ENCODE measurements at regions not wholly inside any gene's neighbourhood (a gene's known extent, or its start where the extent isn't known, plus 50 kb on each side); places are given as distances from the start of the nearest gene placed in this dataset.
"Not testable (repeated sequence)": the region's sequence is repeated elsewhere in the genome, so short reads cannot be mapped to it uniquely, and the experiment has no call there.

- DNase-seq: no peak
Observed at GRCh38 chr4:19492606-19493005, 759.1 kb upstream of the SLIT2 start.

- no peak for DNase-seq
Observed at GRCh38 chr4:19486400-19486799, 765.3 kb upstream of the SLIT2 start.

DNA sequence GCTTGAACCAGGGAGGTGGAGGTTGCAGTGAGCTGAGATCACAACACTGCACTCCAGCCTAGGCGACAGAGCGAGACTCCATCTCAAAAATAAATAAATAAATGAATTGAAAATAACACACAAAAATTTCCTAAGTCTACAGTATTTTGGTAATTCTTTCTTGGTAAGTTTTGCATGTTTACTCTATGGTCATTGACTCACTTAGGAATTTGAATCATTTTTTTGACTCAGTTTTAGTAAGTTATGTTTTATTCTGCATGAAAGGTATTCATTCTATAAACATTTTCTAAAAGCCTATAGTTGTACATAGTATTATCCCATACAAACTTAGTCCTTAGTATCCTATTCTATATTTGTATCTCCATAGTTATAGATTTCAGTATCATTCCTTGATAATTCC, 772.9 kb upstream of the SLIT2 start:
- DNase-seq: no peak

DNA sequence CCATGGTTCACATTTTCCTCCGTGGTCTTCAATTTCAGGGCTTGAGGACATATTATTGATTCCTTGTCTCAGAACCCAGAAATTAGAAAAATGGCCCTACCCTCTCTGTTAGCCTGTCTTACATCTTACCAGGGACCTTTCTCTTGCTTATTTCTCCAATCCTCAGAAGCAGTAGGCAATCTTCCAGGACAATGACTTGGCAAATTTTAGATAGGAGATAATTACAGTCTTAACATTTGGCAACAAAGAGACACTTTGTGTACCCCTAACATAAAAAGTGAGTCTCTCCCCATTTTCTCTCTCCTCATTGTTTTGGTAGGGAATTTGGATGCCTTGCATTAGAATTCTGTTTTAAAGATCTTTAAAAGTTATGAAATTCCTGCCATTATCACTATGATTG, 778.1 kb upstream of the SLIT2 start:
- DNase-seq: no peak

GRCh38 chr4:19472666-19473065, 779.0 kb upstream of the SLIT2 start:
- no peak for DNase-seq

DNA sequence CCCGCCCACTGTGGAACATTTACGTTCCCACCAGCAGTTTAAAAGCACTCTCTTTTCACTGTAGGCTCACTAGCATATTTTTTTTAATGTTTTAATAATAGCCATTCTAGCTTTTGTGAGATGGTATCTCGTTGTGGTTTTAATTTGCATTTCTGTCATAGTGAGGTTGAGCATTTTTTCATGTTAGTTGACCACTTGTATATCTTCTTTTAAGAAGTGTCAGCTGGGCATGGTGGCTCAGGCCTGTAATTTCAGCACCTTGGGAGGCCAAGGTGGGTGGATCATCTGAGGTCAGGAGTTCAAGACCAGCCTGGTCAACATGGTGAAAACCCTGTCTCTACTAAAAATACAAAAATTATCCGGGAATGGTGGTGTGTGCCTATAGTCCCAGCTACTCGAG, 781.7 kb upstream of the SLIT2 start:
- not testable (repeated sequence) for DNase-seq

GRCh38 chr4:19462117-19462516, 789.6 kb upstream of the SLIT2 start:
- DNase-seq: no peak

DNA sequence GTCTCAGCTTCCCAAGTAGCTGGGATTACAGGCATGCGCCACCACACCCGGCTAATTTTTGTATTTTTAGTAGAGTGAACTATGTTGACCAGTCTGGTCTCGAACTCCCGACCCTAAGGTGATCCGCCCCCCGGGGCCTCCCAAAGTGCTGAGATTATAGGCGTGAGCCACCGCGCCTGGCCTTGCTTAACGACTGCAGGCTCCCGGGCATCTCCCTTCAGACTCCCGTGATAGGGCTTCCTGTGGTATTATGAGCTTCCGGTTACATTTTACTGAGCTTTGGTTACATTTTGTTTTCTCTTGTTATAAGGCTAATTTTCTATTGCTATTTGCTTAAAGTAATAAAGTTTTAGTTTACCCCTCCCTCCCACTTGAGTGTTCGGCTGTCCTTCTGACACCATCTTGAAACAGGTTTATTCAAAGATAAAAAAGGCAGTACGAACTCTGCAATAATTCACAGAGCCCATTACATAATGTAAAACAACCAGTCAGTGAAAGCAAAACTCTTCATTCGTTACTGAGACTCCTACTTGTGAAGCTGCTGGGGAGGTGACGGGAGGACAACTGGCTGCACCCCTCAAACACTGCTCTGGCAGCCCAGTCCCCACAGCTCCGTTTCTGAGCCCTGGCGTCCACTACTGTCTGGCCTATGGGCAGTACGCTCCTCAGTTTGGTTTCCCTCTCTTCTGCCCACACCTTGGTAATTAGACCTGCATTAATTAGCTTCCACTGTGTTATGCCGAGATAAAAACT, 795.7 kb upstream of the SLIT2 start:
- DNase-seq: no peak

DNA sequence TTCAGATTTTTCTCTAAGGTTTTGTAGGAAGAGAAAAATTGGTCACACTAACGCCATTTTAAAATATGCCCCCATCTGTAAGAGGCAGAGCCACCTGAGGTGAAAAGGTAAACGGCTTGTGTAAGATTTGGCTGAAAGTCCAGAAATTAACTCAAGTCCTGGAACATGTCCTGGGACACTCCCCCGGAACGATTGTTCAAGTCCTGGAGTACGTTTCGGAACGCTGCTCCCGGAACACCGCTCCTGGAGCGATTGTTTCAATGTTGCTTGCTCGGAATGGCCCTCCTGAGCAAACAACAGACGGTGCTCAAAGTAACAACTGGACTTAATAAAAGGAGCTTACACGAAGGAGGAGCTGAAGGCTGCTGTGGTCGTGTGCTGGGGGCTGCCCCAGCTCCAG, 796.5 kb upstream of the SLIT2 start:
- no peak for DNase-seq

DNA sequence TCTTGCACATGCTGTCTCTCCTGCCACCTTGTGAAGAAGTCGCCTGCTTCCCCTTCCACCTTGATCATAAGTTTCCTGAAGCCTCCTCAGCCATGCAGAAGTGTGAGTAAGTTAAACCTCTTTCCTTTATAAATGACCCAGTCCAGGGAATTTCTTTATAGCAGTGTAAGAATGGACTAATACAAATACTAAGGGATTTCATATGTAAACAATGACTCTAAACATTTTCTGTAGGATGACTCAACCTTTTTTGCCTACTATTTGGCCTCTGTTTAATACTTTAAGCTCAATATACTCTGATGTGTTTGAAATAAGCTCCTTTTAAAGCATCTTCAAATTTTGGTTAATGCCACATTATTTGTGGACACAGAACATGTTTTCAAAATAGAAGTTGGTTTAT, 813.5 kb upstream of the SLIT2 start:
- no peak for DNase-seq

- DNase-seq: no peak
Observed at GRCh38 chr4:19437008-19437407, 814.7 kb upstream of the SLIT2 start.

DNA sequence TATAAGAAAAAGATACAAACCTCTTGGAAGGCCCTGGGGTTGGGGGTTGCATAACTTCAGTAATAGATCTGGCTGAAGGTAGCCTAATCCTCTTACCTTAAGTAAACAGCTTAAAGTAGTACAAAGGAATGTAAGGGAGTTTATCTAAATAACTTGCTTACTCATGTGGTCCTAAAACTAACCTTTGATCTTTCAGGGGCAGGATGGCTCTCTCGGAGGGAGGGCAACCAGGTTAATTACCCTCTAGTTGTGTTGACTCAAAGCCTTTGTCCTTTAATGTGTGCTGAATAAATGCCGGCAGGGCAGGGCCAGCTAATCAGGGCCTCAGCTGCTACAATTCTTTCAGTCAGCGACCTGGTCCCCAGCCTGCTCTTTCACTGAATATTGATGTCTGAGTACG, 822.0 kb upstream of the SLIT2 start:
- DNase-seq: no peak

DNA sequence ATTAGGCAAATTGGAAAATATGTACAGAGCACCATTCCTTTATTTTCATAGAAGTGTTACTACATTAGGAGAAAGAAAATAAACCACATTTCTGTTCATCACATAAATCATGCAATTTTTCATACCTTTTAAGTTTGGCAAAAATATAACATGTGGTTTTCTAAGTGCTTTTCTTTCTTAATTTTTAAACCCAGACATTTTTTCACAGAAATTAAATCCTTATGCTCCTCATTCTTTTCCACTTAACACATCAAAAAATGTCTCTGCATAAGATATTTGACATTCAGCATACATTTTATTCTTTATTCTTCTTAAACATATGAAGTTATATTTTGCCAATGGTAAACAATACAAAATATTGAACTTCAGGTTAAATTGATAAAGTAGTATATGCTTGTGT, 826.6 kb upstream of the SLIT2 start:
- no peak for DNase-seq

DNA sequence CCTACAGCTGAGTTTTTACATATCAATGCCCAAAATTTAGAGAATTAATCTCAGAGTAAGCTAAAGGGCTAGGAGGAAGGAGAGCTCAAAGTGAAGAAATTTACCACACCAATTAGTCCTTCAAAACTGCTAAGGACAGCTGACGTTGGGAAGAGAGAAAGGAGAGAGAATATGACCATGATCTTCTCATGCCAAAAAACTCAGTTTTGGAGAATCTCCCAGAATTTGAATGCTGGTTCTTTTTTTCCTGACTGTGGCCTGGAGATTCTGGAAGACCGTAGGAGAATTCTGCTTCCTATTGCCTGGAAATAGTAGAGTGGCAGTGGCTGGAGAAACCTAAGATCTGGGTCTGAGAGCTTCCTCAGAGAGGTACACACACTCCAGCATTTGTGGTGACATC, 834.4 kb upstream of the SLIT2 start:
- DNase-seq: no peak

GRCh38 chr4:19416146-19416545, 835.6 kb upstream of the SLIT2 start:
- no peak for DNase-seq

DNA sequence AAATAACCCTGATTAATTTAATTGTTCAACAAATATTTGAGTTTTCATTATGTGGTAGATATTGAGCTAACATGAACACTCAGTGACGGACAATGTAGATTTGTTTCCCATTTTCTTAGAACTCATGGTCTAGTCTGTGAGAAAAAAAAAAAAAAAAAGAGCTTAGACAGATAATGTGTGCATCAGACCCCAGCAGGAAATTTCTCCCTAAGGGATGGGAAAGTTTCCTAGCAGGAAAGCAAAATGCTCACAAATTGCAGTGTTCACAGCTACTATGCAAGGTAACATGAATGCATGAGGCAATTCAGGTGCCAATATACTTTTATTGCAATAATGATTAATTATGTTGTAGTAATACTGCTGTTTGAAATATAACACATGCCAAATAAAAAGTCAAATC, 843.2 kb upstream of the SLIT2 start:
- DNase-seq: no peak

DNA sequence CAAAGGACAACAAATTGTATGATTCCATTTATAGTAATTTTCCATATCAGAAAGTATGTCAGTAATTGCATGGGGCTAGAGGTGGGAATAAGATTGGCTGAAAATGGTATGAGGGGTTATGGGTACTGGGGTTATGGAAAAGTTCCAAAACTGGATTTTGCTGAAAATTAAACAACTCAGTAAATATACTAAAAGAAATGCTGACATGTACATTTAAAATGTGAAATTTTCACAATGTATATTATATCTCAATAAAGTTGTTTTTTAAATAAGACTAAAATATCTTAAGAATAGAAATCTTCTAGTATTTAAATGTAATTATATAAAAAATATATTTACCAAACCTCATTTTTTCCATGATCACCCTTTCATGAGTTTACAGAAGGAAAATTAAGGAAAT, 844.9 kb upstream of the SLIT2 start:
- no peak for DNase-seq

- DNase-seq: no peak
Observed at GRCh38 chr4:19403786-19404370, 847.8 kb upstream of the SLIT2 start.

DNA sequence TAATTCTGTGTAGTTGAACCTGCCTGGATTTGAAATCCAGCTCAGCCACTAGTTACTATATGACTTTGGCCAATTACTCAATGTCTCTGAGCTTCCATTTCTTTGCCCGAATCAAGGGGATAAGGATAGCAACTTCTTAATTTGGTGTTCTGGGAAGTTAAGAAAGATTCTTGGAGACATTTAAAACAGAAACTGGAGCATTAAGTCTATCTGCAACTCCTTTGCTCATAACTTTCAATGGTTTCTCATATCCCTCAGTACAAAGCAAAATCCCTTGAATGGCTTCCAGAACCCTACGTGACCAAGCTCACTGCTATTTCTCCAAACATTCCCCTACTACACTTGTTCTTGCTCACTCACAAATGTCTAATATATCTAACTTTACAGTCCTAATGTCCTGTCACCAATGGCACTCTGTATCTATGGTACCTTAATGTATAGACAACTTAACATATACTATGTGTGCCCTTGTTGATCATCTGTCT, 849.1 kb upstream of the SLIT2 start:
- no peak for DNase-seq

GRCh38 chr4:19401301-19402080, 850.2 kb upstream of the SLIT2 start:
- DNase-seq: no peak

DNA sequence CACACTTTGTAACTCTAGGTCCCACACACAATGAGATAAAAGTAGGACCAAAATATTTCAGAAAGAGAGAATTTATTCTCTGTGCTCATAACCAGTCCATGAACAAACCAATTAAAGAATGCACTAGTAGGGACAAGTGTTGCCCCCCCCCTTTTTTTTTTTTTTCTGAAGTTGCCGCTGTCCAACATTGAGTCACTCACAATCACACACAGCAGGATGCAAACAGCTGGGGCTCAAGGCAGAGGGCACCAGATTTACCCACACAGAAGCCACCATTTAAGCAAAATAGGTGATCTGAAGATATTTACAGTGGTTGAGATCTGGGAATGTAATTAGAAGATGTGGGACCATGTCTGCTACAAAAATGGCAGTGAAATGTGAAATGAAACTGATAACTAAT, 850.9 kb upstream of the SLIT2 start:
- no peak for DNase-seq

DNA sequence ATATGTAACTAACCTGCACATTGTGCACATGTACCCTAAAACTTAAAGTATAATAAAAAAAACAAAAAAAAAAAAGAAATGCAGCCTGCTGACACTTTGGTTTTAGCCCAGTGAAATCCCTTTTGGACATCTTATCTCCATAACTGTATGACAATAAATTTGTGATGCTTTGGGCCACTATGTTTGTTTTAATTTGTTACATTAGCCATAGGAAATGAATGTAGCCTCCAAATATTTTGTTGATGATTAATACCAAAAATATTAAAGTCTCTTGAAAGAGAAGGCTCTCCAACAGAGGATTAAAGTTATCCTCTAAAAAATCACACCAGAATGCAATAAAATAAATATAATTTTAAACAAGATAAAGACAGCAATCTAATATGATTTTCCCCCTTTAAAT, 852.7 kb upstream of the SLIT2 start:
- DNase-seq: no peak

- no peak for DNase-seq
Observed at GRCh38 chr4:19386786-19387185, 864.9 kb upstream of the SLIT2 start.

All from effector CD8-positive, alpha-beta T cell (primary cell).